Muscle layer of colon (tissue), 2 donors: ENCODE measurements at regions not wholly inside any gene's neighbourhood (a gene's known extent, or its start where the extent isn't known, plus 50 kb on each side); places are given as distances from the start of the nearest gene placed in this dataset.
"Not testable (repeated sequence)": the region's sequence is repeated elsewhere in the genome, so short reads cannot be mapped to it uniquely, and the experiment has no call there.

Source experiments
- H3K27ac ChIP-seq: one replicate; pipeline ENCODE4 v1.7.0; 2013; ENCODE audit warnings: low read depth, mild to moderate bottlenecking, low read length, moderate library complexity
- H3K27me3 ChIP-seq, 2 donors: one replicate each; pipeline ENCODE4 v1.7.0; 2013; ENCODE audit warnings: low read length in 2 of 2, mild to moderate bottlenecking in 2 of 2; ENCODE audit not compliant: insufficient read depth in 2 of 2, control insufficient read depth in 1 of 2
- H3K36me3 ChIP-seq: one replicate; pipeline ENCODE4 v1.7.0; 2013; ENCODE audit warnings: mild to moderate bottlenecking, low read length; ENCODE audit not compliant: insufficient read depth
- H3K4me1 ChIP-seq: one replicate; pipeline ENCODE4 v1.7.0; 2013; ENCODE audit warnings: mild to moderate bottlenecking, low read length; ENCODE audit not compliant: insufficient read depth
- H3K4me3 ChIP-seq, 2 donors: one replicate each; pipeline ENCODE4 v1.7.0; 2013; ENCODE audit warnings: low read length in 2 of 2, low read depth in 1 of 2, mild to moderate bottlenecking in 1 of 2, moderate library complexity in 1 of 2
- H3K9ac ChIP-seq: one replicate; pipeline ENCODE4 v1.7.0; 2013; ENCODE audit warnings: low read length
- H3K9me3 ChIP-seq: one replicate; pipeline ENCODE4 v1.7.0; 2013; ENCODE audit warnings: mild to moderate bottlenecking, low read length
- donor health status: abdominal sarcoma.
- donor health status: Adenocarcinoma of cecum.

DNA sequence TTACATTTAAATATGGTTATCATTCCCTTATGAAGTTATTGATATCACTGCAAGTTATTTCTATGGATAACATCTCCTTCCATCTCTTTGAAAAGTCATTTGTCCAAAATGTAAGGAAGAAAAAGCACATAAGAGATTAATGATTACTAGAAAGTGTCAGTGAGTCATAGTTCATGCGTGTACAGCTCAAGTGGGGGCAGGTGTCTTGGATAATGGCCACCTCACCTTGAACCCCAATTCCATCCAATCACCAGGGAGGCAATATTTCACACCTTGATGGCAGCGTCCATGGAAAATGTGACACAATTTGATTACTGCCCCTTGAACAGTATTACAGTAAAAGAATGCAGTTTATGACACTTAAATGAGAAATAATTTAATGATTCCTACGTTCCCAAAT, 358.3 kb upstream of the SOX9 start:
- no peaks in the 10 kb centered on the region for H3K36me3 ChIP-seq
- no peak overlapping the region for H3K9ac ChIP-seq
- H3K9me3 ChIP-seq: no peaks in the 10 kb centered on the region
- no peak overlapping the region for H3K27ac ChIP-seq
- H3K4me3 ChIP-seq: no peak overlapping the region
- H3K27me3 ChIP-seq: no peaks in the 10 kb centered on the region
- peaks cover 11% of the 10 kb centered on the region for H3K4me1 ChIP-seq

DNA sequence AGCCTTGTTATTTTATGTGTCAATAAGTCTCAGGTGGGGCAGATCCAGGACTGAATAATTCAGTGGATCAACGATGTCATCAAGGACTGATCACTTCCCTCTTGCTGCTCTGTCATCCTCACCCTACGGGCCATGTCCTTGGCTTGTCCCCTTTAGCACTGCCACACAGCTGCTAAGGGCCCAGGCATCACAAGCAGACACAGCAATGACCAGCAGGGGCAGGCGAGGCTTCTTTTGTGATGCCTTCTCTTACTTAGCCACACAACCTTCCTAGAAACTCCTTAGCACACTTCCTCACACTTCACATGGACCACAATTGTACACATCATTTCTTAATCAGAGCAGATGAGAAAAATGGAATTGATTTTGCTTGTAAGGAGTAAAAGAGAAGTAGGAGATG, 356.3 kb upstream of the SOX9 start:
- Histone ChIP-seq H3K36me3 (no peaks in the 10 kb centered on the region), H3K9ac (no peak overlapping the region), H3K27me3 (no peaks in the 10 kb centered on the region), H3K27ac (no peak overlapping the region), H3K9me3 (no peaks in the 10 kb centered on the region), H3K4me1 (peaks cover 11% of the 10 kb centered on the region), H3K4me3 (no peak overlapping the region)

DNA sequence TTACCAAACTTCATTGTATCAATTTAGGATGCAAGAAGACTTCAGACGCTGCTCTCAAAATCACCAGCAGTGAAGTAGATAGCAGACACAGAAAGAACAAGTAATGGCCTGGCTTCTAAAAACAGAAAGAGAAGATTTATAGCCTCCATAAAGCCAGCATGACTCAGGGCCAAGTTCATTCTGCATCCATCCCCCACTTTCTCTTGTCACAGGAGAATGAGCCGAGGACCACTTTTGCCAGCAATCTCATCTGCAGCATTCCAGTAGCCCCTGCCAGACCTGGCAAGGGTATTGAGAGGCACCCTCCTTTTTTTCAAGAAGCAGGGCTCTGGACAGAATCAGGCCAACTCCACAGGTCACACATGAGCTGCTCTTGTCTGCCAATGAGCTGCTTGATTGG, 355.4 kb upstream of the SOX9 start:
- Histone ChIP-seq H3K9ac (no peak overlapping the region), H3K27me3 (no peaks in the 10 kb centered on the region), H3K27ac (no peak overlapping the region), H3K4me1 (peaks cover 11% of the 10 kb centered on the region), H3K4me3 (no peak overlapping the region), H3K9me3 (no peaks in the 10 kb centered on the region), H3K36me3 (no peaks in the 10 kb centered on the region)

DNA sequence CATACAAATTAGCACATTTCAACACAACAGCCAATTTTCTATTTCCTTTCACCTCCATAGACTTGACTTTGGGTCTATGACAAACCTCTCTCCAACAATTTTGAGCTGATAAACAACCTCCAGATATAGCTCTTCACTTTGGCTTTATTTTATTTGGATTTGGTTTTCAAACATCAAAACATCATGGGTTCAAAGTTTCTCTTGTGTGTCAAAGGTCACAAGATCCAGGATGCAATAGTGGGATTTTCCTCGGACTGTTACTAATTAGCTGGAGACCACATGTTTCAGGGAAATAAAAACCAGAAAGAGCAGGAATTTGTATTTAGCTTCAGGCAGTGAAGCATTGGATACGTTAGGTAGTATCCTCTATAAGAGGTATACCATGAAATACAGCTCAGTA, 351.0 kb upstream of the SOX9 start:
- H3K9ac ChIP-seq: no peak overlapping the region
- H3K4me1 ChIP-seq: peaks cover 4% of the 10 kb centered on the region
- H3K27ac ChIP-seq: no peak overlapping the region
- H3K27me3 ChIP-seq: no peaks in the 10 kb centered on the region
- no peak overlapping the region for H3K4me3 ChIP-seq
- no peaks in the 10 kb centered on the region for H3K36me3 ChIP-seq
- no peaks in the 10 kb centered on the region for H3K9me3 ChIP-seq

DNA sequence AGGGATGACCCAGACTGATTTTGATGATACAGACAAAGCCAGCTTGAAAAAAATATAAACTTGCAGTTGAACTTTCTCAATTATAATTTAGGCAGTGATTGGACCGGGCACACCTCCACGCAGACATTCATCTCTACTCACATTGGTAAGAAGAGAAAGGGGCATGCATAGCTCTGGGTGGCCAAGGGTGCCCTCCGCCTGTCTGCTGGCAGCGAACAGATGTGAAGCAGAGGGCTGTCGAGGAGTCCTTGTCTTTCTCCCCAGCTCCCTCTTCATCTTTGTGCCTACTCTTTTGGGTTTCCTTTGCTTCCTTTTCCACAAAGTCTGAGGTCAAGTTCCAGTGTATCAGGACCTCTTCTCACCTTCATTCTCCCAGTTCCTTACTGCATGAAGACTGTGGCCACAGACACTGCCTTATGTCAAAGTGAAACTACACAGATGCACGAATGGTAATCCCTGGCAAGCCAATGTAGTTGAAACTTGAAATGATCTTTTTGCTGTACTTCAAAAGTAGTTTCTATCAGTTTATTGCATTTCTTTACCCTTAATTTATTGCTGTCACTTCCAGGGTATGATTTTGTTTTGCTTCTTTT, 343.7 kb upstream of the SOX9 start:
- Histone ChIP-seq H3K9ac (no peak overlapping the region), H3K4me3 (no peak overlapping the region), H3K27ac (no peak overlapping the region), H3K36me3 (no peaks in the 10 kb centered on the region), H3K9me3 (no peaks in the 10 kb centered on the region), H3K27me3 (no peaks in the 10 kb centered on the region), H3K4me1 (peaks cover 6% of the 10 kb centered on the region)

DNA sequence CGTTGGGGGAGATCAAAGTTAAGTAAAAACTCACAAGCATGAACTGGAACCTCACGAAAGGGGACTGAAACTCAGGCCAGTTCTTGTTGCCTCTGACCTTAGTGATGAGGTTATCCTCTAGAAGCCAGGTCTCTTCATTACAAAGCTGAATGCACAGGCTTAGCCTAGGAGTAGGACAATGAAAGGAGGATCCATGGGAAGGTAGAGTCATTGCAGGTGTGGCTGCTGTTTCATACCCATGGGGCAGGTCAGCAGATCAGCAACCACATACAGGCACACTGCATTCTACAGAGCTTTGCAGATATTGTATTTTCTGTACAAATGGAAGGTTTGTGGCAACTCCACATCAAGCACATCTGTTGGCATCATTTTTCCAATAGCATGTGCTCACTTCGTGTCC, 341.3 kb upstream of the SOX9 start:
- Histone ChIP-seq H3K4me3 (no peak overlapping the region), H3K9me3 (no peaks in the 10 kb centered on the region), H3K27me3 (no peaks in the 10 kb centered on the region)

DNA sequence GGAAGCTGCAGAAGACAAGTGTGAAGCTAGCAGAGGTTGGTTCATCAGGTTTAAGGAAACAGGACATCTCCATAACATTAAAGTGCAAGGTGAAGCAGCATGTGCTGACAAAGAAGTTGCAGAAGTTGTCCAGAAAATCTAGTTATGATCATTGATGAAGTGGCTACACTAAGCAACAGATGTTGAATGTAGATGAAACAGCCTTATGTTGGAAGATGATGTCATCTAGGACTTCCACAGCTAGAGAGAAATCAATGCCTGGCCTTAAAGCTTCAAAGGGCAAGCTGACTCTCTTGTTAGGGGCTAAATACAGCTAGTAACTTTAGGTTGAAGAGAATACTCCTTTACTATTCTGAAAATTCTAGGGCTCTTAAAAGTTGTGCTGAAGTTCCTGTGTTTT, 340.2 kb upstream of the SOX9 start:
- H3K4me1 ChIP-seq: peaks cover 6% of the 10 kb centered on the region
- H3K27ac ChIP-seq: no peak overlapping the region
- no peak overlapping the region for H3K4me3 ChIP-seq
- H3K36me3 ChIP-seq: no peaks in the 10 kb centered on the region
- no peak overlapping the region for H3K9ac ChIP-seq
- no peaks in the 10 kb centered on the region for H3K27me3 ChIP-seq
- H3K9me3 ChIP-seq: no peaks in the 10 kb centered on the region

More for the DNA sequence above, 341.3 kb upstream of the SOX9 start:
- H3K36me3 ChIP-seq: no peaks in the 10 kb centered on the region
- H3K27ac ChIP-seq: no peak overlapping the region
- H3K4me1 ChIP-seq: peaks cover 6% of the 10 kb centered on the region
- H3K9ac ChIP-seq: no peak overlapping the region

DNA sequence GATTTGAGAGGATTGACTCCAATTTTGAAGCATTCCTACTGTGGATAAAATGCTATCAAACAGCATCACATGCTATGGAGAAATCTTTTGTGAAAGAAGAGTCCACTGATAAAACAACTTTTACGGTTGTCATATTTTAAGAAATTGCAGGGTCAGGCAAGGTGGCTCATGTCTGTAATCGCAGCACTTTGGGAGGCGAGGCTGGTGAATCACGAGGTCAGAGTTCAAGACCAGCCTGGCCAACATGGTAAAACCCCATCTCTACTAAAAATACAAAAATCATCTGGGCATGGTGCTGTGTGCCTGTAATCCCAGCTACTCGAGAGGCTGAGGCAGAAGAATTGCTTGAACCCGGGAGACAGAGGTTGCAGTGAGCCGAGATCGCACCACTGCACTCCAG, 338.8 kb upstream of the SOX9 start:
- not testable (repeated sequence) for H3K4me3 ChIP-seq, H3K27ac ChIP-seq, H3K27me3 ChIP-seq, H3K4me1 ChIP-seq, H3K9me3 ChIP-seq, H3K36me3 ChIP-seq, H3K9ac ChIP-seq

DNA sequence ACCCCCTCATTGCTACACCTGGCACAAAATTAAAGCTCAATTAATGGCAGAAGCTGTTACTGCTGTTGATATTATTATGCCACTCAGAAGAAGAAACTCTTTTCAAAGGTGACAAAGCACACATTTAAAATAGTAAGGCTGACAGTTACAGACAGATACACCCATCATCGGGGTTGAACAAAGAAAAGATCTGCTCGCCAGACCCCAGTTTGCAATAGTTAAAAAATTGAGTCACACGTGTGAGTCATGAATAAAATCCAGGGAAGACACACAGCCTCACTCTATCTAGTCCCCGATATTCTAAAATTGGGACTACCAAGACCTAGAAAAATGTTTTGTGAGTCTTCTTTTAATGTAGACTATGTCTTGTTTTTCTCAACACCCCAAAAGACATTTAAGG, 330.0 kb upstream of the SOX9 start:
- no peaks in the 10 kb centered on the region for H3K4me1 ChIP-seq
- no peak overlapping the region for H3K9ac ChIP-seq
- no peaks in the 10 kb centered on the region for H3K27me3 ChIP-seq
- no peaks in the 10 kb centered on the region for H3K9me3 ChIP-seq
- no peaks in the 10 kb centered on the region for H3K36me3 ChIP-seq
- no peak overlapping the region for H3K4me3 ChIP-seq
- H3K27ac ChIP-seq: no peak overlapping the region

DNA sequence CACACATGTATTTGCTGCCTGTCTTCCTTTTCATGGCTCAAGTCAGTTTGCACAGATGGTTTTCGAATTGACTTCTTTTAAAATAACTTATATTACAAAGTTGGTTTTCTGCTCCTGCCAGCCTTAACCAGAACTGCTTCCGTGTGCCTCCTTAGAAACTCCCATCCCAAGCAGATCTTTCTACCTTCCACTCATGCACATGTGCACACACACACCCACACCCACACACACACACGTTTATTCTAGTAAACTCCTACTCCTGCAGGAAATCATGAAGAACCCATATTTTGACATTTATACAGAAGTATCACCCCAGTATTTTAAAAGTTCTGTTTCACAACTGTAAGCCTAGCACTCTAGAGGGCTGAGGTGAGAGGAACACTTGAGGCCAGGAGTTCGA, 329.5 kb upstream of the SOX9 start:
- no peaks in the 10 kb centered on the region for H3K36me3 ChIP-seq

DNA sequence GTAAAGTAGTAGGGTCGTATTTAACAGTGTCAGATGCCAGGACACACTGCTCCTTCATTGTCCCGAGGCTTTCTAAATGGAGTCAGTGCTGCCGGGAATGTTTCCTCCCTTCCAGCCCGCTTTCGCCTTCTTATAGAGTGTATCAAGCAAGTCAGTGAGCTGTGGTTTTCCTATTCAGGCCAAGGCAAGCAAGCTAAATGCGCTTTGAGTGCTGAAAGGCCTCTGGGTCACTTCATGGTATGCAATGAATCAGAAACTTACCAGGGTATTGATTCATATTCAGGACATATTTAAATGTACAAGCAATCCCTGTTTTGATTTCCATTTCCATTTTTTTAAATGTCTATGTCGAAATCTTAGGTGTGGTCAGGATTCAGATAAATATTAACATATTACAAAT, 327.9 kb upstream of the SOX9 start:
- H3K27me3 ChIP-seq: no peaks in the 10 kb centered on the region
- no peak overlapping the region for H3K27ac ChIP-seq

More for the DNA sequence above, 329.5 kb upstream of the SOX9 start:
- no peaks in the 10 kb centered on the region for H3K4me1 ChIP-seq
- H3K27ac ChIP-seq: no peak overlapping the region
- H3K9ac ChIP-seq: no peak overlapping the region
- no peaks in the 10 kb centered on the region for H3K27me3 ChIP-seq
- no peaks in the 10 kb centered on the region for H3K9me3 ChIP-seq
- no peak overlapping the region for H3K4me3 ChIP-seq

DNA sequence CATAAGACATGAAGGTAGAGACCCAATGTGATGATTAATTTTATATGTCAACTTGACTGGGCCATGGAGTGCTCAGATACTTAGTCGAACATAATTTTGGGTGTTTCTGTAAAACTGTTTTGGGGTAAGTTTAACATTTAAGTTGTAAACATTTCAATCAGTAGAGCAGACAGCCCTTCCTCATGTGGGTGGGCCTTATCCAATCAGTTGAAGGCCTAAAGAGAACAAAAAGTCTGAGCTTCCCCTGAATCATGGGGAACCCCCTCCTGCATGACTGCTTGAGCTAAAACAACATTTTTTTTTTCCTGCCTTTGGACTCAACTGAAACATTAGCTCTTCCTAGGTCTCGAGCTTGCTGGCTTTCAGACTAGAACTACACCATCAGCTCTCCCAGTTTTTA, 327.3 kb upstream of the SOX9 start:
- Histone ChIP-seq H3K36me3 (no peaks in the 10 kb centered on the region), H3K9ac (no peak overlapping the region), H3K4me1 (no peaks in the 10 kb centered on the region), H3K27ac (no peak overlapping the region), H3K4me3 (no peak overlapping the region), H3K27me3 (no peaks in the 10 kb centered on the region), H3K9me3 (no peaks in the 10 kb centered on the region)

More for the DNA sequence above, 327.9 kb upstream of the SOX9 start:
- H3K9me3 ChIP-seq: no peaks in the 10 kb centered on the region
- no peak overlapping the region for H3K9ac ChIP-seq
- no peaks in the 10 kb centered on the region for H3K36me3 ChIP-seq
- no peaks in the 10 kb centered on the region for H3K4me1 ChIP-seq
- no peak overlapping the region for H3K4me3 ChIP-seq
